ENCODE measurements at regions not wholly inside any gene's neighbourhood (a gene's known extent, or its start where the extent isn't known, plus 50 kb on each side); places are given as distances from the start of the nearest gene placed in this dataset.

- DNase-seq (ENCODE audit: low read depth) = no peak
Measured at GRCh38 chr9:80009204-80009603, 437.4 kb downstream of the TLE4 start.

GRCh38 chr9:80004714-80005113 lies 432.9 kb downstream of the TLE4 start:
- no peak for DNase-seq (ENCODE audit: low read depth)

GRCh38 chr9:79990536-79990935 lies 418.8 kb downstream of the TLE4 start:
- no peak for DNase-seq (ENCODE audit: low read depth)

DNA sequence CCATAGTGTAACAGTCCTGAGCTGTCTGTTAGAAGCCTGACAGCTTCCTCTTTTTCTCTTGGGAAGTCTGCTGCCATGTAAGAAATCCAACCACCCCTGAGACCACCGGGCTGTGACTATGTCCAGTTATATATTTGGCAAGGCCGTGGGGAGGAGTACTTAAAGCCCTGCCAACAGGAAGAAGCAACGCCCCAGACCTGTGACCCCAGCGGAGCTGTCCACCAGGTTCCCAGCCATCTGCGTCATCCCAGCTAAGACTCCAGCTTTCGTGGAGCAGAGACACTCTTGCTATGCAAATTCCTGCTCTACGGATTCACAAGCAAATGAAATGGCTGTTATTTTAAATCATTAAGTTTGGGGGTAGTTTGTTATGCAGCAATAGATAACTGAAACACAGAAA lies 417.3 kb downstream of the TLE4 start:
- DNase-seq (ENCODE audit: low read depth) = no peak

- DNase-seq (ENCODE audit: low read depth) = no peak
Measured at GRCh38 chr9:79988126-79988525, 416.4 kb downstream of the TLE4 start.

DNA sequence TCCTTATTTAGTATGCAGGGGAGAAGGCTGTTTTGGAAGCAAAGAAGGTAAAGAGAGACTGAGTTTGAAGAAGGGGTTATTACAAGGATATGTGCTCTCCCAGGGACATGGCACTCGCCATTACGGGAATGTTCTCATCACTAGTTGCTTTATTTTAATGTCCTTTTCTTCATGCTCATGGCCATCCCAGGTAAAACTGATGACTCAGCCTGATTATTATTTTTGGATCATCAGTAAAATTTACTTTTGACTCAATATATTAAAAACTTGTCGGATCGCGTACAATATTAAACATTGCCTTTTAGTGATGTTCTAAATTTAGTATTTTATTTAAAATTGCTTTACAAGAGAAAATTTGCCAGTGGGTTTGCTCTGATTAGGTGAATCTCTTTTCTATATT lies 414.7 kb downstream of the TLE4 start:
- no peak for DNase-seq (ENCODE audit: low read depth)

DNA sequence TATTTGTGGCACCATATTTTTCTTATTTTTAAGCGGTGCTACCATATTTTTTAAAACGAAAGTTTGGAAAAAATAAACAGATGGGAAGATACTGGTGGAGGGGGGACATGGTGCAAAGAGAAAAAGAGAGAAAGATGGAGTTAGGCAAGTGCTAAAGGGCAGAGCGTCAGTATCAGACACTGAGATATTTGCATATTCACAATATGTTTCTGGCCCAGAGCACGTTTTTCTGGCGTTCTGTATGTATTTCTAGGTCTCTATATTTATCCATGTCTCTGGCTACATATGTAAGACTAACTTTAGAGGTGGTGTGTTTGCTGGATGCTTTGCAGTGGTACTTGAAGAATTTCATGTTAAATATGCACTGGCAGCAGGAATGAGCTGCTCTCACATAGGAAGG lies 414.0 kb downstream of the TLE4 start:
- DNase-seq (ENCODE audit: low read depth) = no peak

DNA sequence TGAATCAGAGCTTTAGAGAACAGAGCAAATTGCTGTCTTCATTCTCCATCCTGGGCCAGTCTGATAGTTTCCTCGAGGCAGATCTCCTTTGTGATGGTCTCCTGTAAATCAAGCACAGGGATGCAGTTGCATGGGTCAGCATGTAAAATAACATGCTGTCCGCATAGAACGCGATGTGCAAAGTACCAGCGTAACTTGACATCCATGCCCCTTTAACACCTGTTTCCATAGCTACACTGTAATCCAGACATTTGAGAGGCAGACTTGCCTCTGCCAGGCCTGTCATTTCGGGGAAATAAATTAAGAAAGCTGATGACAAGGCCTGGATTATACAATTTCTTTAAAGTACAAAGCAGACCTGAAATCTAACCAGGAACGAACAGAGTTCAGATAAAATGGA lies 413.5 kb downstream of the TLE4 start:
- no peak for DNase-seq (ENCODE audit: low read depth)

DNA sequence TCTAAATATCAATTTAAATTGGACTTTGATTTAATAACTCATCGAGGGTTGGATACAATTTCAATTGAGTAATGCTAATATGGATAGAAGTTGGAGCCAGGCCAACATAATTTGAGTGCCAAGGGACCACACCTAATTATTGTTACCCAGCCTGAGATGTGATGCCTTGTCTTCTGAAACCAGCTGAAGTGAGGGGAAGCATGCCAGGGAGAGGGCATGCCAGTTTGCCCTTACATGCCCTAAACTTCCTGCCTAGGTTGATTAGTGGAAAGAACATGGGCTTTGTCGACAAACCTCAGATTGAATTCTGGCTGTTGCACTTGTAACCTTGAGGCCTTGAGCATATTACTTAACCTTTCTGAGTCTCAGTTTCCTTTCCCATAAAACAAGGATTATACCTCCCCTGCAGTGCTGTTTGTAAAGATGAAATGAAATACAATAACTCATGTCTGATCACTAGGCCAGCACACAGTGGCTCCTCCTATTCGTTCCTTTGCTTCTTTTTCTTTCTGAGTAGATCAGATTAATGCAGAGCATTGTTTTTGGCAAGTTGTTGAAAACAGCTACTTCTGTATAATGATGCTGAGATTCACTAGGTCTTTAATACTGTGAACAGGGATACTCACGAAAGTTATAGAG lies 412.8 kb downstream of the TLE4 start:
- no peak for DNase-seq (ENCODE audit: low read depth)

DNA sequence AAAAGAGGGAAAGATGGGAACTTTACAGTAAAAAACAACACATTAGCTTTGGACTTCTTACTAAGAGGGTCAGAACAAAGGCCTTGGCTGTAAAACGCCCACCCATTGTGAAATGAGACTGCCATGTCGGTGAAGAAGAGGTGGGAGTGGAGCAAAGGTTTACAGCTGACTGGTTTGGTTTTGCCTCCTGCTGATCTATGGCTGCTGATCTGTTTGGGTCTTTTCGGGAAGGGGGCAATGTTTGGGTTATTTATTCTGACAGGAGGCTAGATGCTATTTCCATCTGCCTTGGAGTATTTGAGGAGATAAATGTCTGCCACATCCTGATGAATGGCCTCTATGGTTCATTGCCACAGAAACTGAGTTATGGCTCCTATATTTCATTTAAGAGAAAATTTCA lies 408.7 kb downstream of the TLE4 start:
- no peak for DNase-seq (ENCODE audit: low read depth)

- no peak for DNase-seq (ENCODE audit: low read depth)
Measured at GRCh38 chr9:79977510-79978197, 405.9 kb downstream of the TLE4 start.

DNA sequence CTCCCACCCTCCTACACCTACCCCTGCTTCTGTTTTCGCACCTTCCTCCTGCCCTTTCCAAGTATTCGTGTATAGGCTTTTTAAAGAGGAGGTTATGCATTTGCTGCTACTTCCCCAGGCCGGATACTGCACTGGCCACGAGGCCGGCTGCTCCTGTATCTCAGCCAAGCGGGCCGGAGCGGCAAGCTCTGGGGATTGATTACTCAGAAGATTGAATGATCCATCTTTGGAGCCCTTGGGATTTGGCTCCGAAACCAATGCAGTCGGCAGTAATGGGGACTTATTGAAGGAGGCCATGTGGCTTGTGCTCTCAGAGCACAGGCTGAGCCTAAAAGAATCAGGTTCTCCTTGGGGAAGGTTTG lies 405.3 kb downstream of the TLE4 start:
- no peak for DNase-seq (ENCODE audit: low read depth)

- no peak for DNase-seq (ENCODE audit: low read depth)
Measured at GRCh38 chr9:79976257-79977073, 404.7 kb downstream of the TLE4 start.

DNA sequence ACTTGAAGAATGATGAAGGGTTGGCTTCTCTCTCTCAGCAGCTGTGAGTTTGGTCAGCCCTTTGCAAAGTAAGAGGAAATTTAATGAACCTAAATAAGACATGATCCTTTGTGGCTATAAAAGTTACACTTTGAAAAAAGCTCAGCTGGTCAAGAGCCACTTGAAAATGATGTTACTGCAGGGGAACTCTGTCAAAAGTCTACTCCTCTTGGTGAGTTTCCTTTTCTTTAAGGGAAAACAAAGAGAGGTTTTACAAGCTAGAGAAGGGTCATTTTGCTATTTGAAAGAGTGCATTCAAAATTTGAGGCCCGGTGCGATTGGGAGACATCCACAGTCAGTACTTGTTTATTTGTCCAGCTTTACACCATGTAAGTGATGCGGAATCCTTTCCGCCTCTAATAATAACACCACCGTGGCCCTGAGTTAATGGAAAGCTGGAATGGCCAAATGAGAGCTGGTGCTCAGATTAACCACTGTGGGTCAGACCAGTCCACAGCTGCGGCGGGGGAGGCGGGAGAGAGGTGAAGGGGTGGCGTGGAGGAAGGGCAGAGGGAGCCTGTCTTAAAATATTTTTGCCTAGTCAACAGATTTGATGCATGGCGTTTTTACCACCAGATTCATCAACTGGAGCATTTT lies 404.0 kb downstream of the TLE4 start:
- DNase-seq (ENCODE audit: low read depth) = peak; percentile 7

- no peak for DNase-seq (ENCODE audit: low read depth)
Measured at GRCh38 chr9:79974806-79975422, 403.1 kb downstream of the TLE4 start.

DNA sequence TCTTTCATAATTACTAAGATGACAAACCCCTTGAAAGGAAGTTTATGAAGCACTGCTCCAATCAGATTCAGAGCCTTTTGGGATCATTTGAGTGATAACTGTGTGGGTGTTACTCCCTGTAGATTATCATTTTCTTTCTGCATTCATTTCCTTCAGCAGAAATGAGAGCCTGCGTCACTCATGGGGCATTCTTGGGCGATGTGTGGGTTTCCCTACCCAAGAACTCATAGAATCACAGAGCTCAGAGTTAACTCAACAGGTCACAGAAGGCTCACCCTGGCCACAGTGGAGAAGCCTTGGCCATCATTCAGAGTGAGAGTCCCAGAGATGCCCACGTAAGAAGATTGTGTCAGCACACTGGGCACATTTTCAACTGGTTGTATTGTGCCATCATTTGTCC lies 401.9 kb downstream of the TLE4 start:
- no peak for DNase-seq (ENCODE audit: low read depth)

DNA sequence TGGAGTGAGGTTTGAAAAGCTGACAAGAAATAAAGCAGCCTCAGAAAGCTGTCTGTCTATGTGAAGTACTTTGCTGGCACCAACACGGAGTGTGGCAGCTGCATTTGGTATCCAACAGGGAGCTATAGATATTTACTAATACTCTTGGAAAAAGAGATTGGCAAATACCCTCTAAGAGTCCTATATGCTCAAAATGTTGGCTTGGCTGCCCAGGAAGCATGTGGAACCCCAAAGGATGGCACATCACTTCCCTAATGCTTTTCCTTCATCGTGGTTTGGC lies 398.3 kb downstream of the TLE4 start:
- DNase-seq (ENCODE audit: low read depth) = no peak

- no peak for DNase-seq (ENCODE audit: low read depth)
Measured at GRCh38 chr9:79969393-79970145, 397.8 kb downstream of the TLE4 start.

DNA sequence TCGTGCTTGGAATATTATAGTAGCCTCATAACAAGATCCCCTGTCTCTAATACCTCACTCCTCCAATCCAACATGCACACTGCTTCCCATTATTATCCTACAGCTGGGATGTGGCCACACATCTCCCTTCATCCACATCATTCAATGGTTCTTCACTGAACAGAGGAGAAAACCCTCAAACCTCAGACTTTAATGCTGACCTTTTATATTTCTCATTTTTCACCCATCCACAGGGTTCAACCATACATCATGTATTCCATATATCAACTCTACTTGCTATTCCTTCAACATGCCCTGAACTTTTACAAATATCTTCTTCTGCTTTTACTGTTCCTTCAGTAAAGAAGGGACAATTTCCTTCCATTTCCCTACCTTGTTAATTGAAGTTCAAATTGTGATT lies 396.8 kb downstream of the TLE4 start:
- no peak for DNase-seq (ENCODE audit: low read depth)

GRCh38 chr9:79962836-79963235 lies 391.1 kb downstream of the TLE4 start:
- no peak for DNase-seq (ENCODE audit: low read depth)

DNA sequence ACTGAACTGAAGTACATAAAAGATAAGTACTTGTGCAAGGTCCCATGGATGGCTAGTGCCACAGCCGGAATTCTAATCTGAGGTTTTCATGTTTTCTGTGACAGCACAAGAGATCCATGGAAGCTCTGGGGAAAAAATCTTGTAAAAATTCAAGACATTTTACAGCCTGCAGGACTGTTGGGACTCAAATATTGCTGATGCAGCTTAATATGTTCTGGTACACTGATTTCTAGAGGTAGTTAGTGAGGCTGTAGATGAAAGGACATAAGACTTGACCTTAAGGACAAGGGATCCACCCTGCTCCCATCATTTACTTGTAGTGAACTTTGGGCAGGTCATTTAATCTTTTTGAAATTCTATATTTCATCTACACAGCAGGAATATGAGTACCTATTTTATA lies 390.4 kb downstream of the TLE4 start:
- DNase-seq (ENCODE audit: low read depth) = no peak

DNA sequence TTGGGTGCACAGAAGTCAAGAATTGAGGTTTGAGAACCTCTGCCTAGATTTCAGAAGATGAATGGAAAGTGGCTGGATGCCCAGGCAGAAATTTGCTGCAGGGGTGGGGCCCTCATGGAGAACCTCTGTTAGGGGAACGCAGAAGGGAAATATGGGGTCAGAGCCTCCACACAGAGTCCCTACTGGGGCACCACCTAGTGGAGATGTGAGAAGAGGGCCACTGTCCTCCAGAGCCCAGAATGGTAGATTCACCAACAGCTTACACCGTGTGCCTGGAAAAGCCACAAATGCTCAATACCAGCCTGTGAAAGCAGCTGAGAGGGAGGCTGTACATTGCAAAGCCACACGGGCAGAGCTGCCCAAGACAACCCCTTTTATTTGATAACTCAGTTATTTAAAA lies 383.5 kb downstream of the TLE4 start:
- no peak for DNase-seq (ENCODE audit: low read depth)

All from RPMI7951 (cell line).